ENCODE measurements at regions not wholly inside any gene's neighbourhood (a gene's known extent, or its start where the extent isn't known, plus 50 kb on each side); places are given as distances from the start of the nearest gene placed in this dataset.
A peak's percentile ranks its signal among the peaks of the same experiment; 100 is the strongest.

GRCh38 chr4:72911316-72911715 is 158.2 kb downstream of the COX18 start:
- POLR2A ChIA-PET: no interaction called here
- DNase-seq (ENCODE audit: extremely low spot score): no peak
- TF ChIP-seq LEF1 (IDR thresholded peaks at IDR 0.05; ENCODE audit: borderline replicate concordance): no peak
- no peak for TF ChIP-seq SP1 (IDR thresholded peaks at IDR 0.05)
- no peak for TF ChIP-seq ARNT (IDR thresholded peaks at IDR 0.05)
- no peak for TF ChIP-seq ELF4 (IDR thresholded peaks at IDR 0.05)
- TF ChIP-seq FOXK2 (IDR thresholded peaks at IDR 0.05): no peak
- no peak for TF ChIP-seq HDGF (IDR thresholded peaks at IDR 0.05; ENCODE audit: borderline replicate concordance)
- TF ChIP-seq PKNOX1 (IDR thresholded peaks at IDR 0.05): no peak
- no peak for TF ChIP-seq BHLHE40 (IDR thresholded peaks at IDR 0.05; ENCODE audit: borderline replicate concordance)
- no peak for TF ChIP-seq TARDBP (IDR thresholded peaks at IDR 0.05)
- TF ChIP-seq SUZ12 (IDR thresholded peaks at IDR 0.05): no peak
- no peak for TF ChIP-seq NFRKB (IDR thresholded peaks at IDR 0.05)
- no peak for TF ChIP-seq FOXM1 (IDR thresholded peaks at IDR 0.05; ENCODE audit: borderline replicate concordance)
- TF ChIP-seq FOXA1 (IDR thresholded peaks at IDR 0.05): no peak
- TF ChIP-seq CTBP1 (IDR thresholded peaks at IDR 0.05; ENCODE audit: borderline replicate concordance): no peak
- no peak for TF ChIP-seq L3MBTL2 (conservative IDR thresholded peaks at IDR 0.05)
- no peak for TF ChIP-seq ZNF384 (IDR thresholded peaks at IDR 0.05)
- CTCF ChIA-PET: no interaction called here

GRCh38 chr4:72909461-72909860 is 160.1 kb downstream of the COX18 start:
- CTCF ChIA-PET: interaction anchor here (0.6 to 0.7 kb wide), 2 partner anchors 213 to 527 kb away, joined by 3 to 6 read pairs; no protein-coding TSS in a partner anchor
- peak; percentile 14 for DNase-seq (ENCODE audit: extremely low spot score)
- no peak for TF ChIP-seq FOXM1 (IDR thresholded peaks at IDR 0.05; ENCODE audit: borderline replicate concordance)
- TF ChIP-seq BHLHE40 (IDR thresholded peaks at IDR 0.05; ENCODE audit: borderline replicate concordance): no peak
- TF ChIP-seq L3MBTL2 (conservative IDR thresholded peaks at IDR 0.05): no peak
- no peak for TF ChIP-seq NFRKB (IDR thresholded peaks at IDR 0.05)
- no peak for TF ChIP-seq SP1 (IDR thresholded peaks at IDR 0.05)
- no peak for TF ChIP-seq HDGF (IDR thresholded peaks at IDR 0.05; ENCODE audit: borderline replicate concordance)
- TF ChIP-seq ZNF384 (IDR thresholded peaks at IDR 0.05): no peak
- TF ChIP-seq PKNOX1 (IDR thresholded peaks at IDR 0.05): no peak
- TF ChIP-seq SUZ12 (IDR thresholded peaks at IDR 0.05): no peak
- TF ChIP-seq LEF1 (IDR thresholded peaks at IDR 0.05; ENCODE audit: borderline replicate concordance): no peak
- no peak for TF ChIP-seq ARNT (IDR thresholded peaks at IDR 0.05)
- no peak for TF ChIP-seq ELF4 (IDR thresholded peaks at IDR 0.05)
- POLR2A ChIA-PET: no interaction called here

- POLR2A ChIA-PET: no interaction called here
- DNase-seq (ENCODE audit: extremely low spot score): no peak
- CTCF ChIA-PET: interaction anchor here (0.6 kb wide), 1 partner anchor 1613 kb away, joined by 4 read pairs; no protein-coding TSS in a partner anchor
- TF ChIP-seq BHLHE40 (IDR thresholded peaks at IDR 0.05; ENCODE audit: borderline replicate concordance) (no peak), FOXM1 (IDR thresholded peaks at IDR 0.05; ENCODE audit: borderline replicate concordance) (no peak), CTBP1 (IDR thresholded peaks at IDR 0.05; ENCODE audit: borderline replicate concordance) (no peak), SP1 (IDR thresholded peaks at IDR 0.05) (no peak), ARNT (IDR thresholded peaks at IDR 0.05) (no peak), SUZ12 (IDR thresholded peaks at IDR 0.05) (no peak), TARDBP (IDR thresholded peaks at IDR 0.05) (no peak), LEF1 (IDR thresholded peaks at IDR 0.05; ENCODE audit: borderline replicate concordance) (no peak), NFRKB (IDR thresholded peaks at IDR 0.05) (no peak), PKNOX1 (IDR thresholded peaks at IDR 0.05) (no peak), HDGF (IDR thresholded peaks at IDR 0.05; ENCODE audit: borderline replicate concordance) (no peak), ZNF384 (IDR thresholded peaks at IDR 0.05) (no peak), FOXA1 (IDR thresholded peaks at IDR 0.05) (no peak), FOXK2 (IDR thresholded peaks at IDR 0.05) (no peak)
Measured at GRCh38 chr4:72902354-72902753, 167.2 kb downstream of the COX18 start.

GRCh38 chr4:72901553-72901952 is 168.0 kb downstream of the COX18 start:
- POLR2A ChIA-PET: no interaction called here
- TF ChIP-seq PKNOX1 (IDR thresholded peaks at IDR 0.05): no peak
- TF ChIP-seq FOXA1 (IDR thresholded peaks at IDR 0.05): no peak
- TF ChIP-seq ZNF384 (IDR thresholded peaks at IDR 0.05): no peak
- no peak for TF ChIP-seq FOXM1 (IDR thresholded peaks at IDR 0.05; ENCODE audit: borderline replicate concordance)
- no peak for TF ChIP-seq TARDBP (IDR thresholded peaks at IDR 0.05)
- no peak for TF ChIP-seq SP1 (IDR thresholded peaks at IDR 0.05)
- no peak for TF ChIP-seq L3MBTL2 (conservative IDR thresholded peaks at IDR 0.05)
- TF ChIP-seq HDGF (IDR thresholded peaks at IDR 0.05; ENCODE audit: borderline replicate concordance): no peak
- TF ChIP-seq ELF4 (IDR thresholded peaks at IDR 0.05): no peak
- TF ChIP-seq CTBP1 (IDR thresholded peaks at IDR 0.05; ENCODE audit: borderline replicate concordance): no peak
- TF ChIP-seq LEF1 (IDR thresholded peaks at IDR 0.05; ENCODE audit: borderline replicate concordance): no peak
- no peak for TF ChIP-seq ARNT (IDR thresholded peaks at IDR 0.05)
- no peak for TF ChIP-seq BHLHE40 (IDR thresholded peaks at IDR 0.05; ENCODE audit: borderline replicate concordance)
- TF ChIP-seq NFRKB (IDR thresholded peaks at IDR 0.05): no peak
- TF ChIP-seq SUZ12 (IDR thresholded peaks at IDR 0.05): no peak
- no peak for TF ChIP-seq FOXK2 (IDR thresholded peaks at IDR 0.05)
- CTCF ChIA-PET: no interaction called here
- DNase-seq (ENCODE audit: extremely low spot score): no peak

- TF ChIP-seq ZNF384 (IDR thresholded peaks at IDR 0.05) (no peak), FOXM1 (IDR thresholded peaks at IDR 0.05; ENCODE audit: borderline replicate concordance) (no peak), NFRKB (IDR thresholded peaks at IDR 0.05) (no peak), FOXK2 (IDR thresholded peaks at IDR 0.05) (no peak)
- POLR2A ChIA-PET: no interaction called here
- DNase-seq (ENCODE audit: extremely low spot score): no peak
- CTCF ChIA-PET: no interaction called here
Measured at GRCh38 chr4:72900952-72901351, 168.6 kb downstream of the COX18 start.
